Tibial nerve (tissue), 4 donors: ENCODE measurements at regions not wholly inside any gene's neighbourhood (a gene's known extent, or its start where the extent isn't known, plus 50 kb on each side); places are given as distances from the start of the nearest gene placed in this dataset.

ENCODE experiments used
- DNase-seq, 2 donors: peaks; one replicate each; pipeline ENCODE4 v3.0.0-alpha.2; 2019; ENCODE audit warnings: low spot score in 2 of 2
- H3K27ac ChIP-seq, 4 donors: fragments of 200-600 bp; sonication (generic) in 3 of 4; one replicate each; pipeline ENCODE4 v1.5.1; 2017 to 2019; ENCODE audit warnings: mild to moderate bottlenecking in 1 of 4
- H3K27me3 ChIP-seq, 2 donors: fragments of 200-600 bp; sonication (generic) in 1 of 2; one replicate each; pipeline versions ENCODE4 v1.5.1 to v1.6.0; 2017 to 2019
- H3K36me3 ChIP-seq, 3 donors: fragments of 200-600 bp; sonication (generic); one replicate each; pipeline ENCODE4 v1.5.1; 2018 to 2019
- H3K4me1 ChIP-seq, 4 donors: fragments of 200-600 bp; sonication (generic) in 3 of 4; one replicate each; pipeline ENCODE4 v1.5.1; 2017 to 2019
- H3K4me3 ChIP-seq, 4 donors: fragments of 200-600 bp; sonication (generic) in 3 of 4; one replicate each; pipeline ENCODE4 v1.5.1; 2017 to 2019; ENCODE audit warnings: mild to moderate bottlenecking in 1 of 4, moderate library complexity in 1 of 4
- H3K9me3 ChIP-seq, 4 donors: fragments of 200-600 bp; sonication (generic) in 3 of 4; one replicate each; pipeline ENCODE4 v1.5.1; 2017 to 2019
- CTCF ChIP-seq, 5 experiments: fragments of 200-600 bp in 3 of 5; fragments of 450-650 bp in 2 of 5; sonication (generic) in 3 of 5; IDR thresholded peaks; one replicate each; pipeline ENCODE4 v1.5.1; 2016 to 2019; ENCODE audit warnings: antibody characterized with exemption in 5 of 5, mild to moderate bottlenecking in 3 of 5, moderate library complexity in 2 of 5
- EP300 ChIP-seq, 2 donors: sonication (generic); formaldehyde crosslinking; IDR thresholded peaks; one replicate each; pipeline ENCODE4 v1.6.1; 2017; ENCODE audit warnings: antibody characterized with exemption in 2 of 2, mild to moderate bottlenecking in 1 of 2
- POLR2A ChIP-seq, 2 donors: fragments of 450-650 bp; IDR thresholded peaks; one replicate each; pipeline ENCODE4 v1.6.1; 2017; ENCODE audit warnings: antibody characterized with exemption in 2 of 2, mild to moderate bottlenecking in 2 of 2, moderate library complexity in 2 of 2
- WGBS, 2 donors: methylation state at CpG; one replicate each; pipeline ENCODE4 v1.1.5; 2018; 5-methylcytosine and 5-hydroxymethylcytosine counted together

- Histone ChIP-seq H3K4me1 (no peaks in the 10 kb centered on the region), H3K27ac (no peak overlapping the region), H3K4me3 (no peak overlapping the region), H3K27me3 (no peaks in the 10 kb centered on the region), H3K36me3 (no peaks in the 10 kb centered on the region), H3K9me3 (no peaks in the 10 kb centered on the region)
- TF ChIP-seq CTCF (IDR thresholded peaks at IDR 0.05) = no peak
- TF ChIP-seq POLR2A (IDR thresholded peaks at IDR 0.05) = no peak
- TF ChIP-seq EP300 (IDR thresholded peaks at IDR 0.05) = no peak
- DNase-seq = no peak
- 78 to 88% methylated on average over 4 of the region's 4 CpGs for WGBS, 2 donors
Measured at GRCh38 chr10:25738776-25739175, 195.3 kb upstream of the MYO3A start.

- 92 to 93% methylated on average over 3 of the region's 3 CpGs for WGBS, 2 donors
- Histone ChIP-seq H3K27me3 (no peaks in the 10 kb centered on the region), H3K4me1 (no peaks in the 10 kb centered on the region), H3K9me3 (no peaks in the 10 kb centered on the region), H3K36me3 (no peaks in the 10 kb centered on the region), H3K27ac (no peak overlapping the region), H3K4me3 (no peak overlapping the region)
- TF ChIP-seq EP300 (IDR thresholded peaks at IDR 0.05) (no peak), POLR2A (IDR thresholded peaks at IDR 0.05) (no peak), CTCF (IDR thresholded peaks at IDR 0.05) (no peak)
- DNase-seq = no peak
Measured at GRCh38 chr10:25743832-25744231, 190.2 kb upstream of the MYO3A start.

DNA sequence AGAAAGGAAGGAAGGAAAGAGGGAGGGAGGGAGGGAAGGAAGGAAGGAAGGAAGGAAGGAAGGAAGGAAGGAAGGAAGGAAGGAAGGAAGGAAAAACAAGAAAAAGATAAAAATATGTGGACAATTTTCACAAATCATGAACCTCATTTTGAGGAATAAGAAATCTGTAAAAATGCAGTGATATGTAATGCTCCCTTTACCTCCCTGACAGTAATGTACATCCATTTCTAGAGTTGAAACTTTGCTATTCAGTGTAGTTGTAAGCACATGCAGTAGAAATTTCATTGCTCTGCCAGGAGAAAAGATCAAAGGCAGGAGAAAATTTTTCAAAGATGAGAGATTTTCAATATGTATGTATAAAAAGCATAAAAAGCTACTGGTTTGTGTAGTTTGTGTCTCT lies 189.5 kb upstream of the MYO3A start:
- TF ChIP-seq EP300 (IDR thresholded peaks at IDR 0.05) (no peak), POLR2A (IDR thresholded peaks at IDR 0.05) (no peak), CTCF (IDR thresholded peaks at IDR 0.05) (no peak)
- no peak overlapping the region for H3K4me3 ChIP-seq
- no peak for DNase-seq
- H3K27me3 ChIP-seq = no peaks in the 10 kb centered on the region
- no peak overlapping the region for H3K27ac ChIP-seq
- no peaks in the 10 kb centered on the region for H3K4me1 ChIP-seq
- no peaks in the 10 kb centered on the region for H3K9me3 ChIP-seq
- H3K36me3 ChIP-seq = no peaks in the 10 kb centered on the region

DNA sequence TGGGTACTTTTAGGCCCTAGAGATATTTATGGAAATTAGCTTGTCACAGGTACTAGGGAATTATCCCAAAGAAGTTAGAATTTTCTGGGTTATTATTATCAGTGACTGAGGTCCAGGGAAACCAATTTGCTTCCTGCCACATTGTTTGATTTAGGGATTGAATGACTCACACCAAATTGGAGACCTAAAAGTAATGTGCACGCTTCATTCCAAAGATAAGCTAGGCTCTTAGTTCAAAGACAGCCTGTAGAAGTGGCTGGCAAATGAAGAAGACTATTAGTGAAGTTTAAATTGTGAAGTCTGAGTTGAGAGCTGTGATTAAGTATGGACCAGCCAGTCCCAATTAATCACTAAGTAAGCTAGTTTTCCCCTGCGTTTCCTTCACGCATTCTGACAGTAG lies 188.1 kb upstream of the MYO3A start:
- no peaks in the 10 kb centered on the region for H3K36me3 ChIP-seq
- no peak overlapping the region for H3K27ac ChIP-seq
- TF ChIP-seq POLR2A (IDR thresholded peaks at IDR 0.05) (no peak), EP300 (IDR thresholded peaks at IDR 0.05) (no peak), CTCF (IDR thresholded peaks at IDR 0.05) (no peak)
- H3K4me3 ChIP-seq = no peak overlapping the region
- H3K27me3 ChIP-seq = no peaks in the 10 kb centered on the region
- DNase-seq = no peak
- WGBS, 2 donors = 36 to 72% methylated on average over 3 of the region's 3 CpGs
- no peaks in the 10 kb centered on the region for H3K9me3 ChIP-seq
- no peaks in the 10 kb centered on the region for H3K4me1 ChIP-seq

GRCh38 chr10:25747084-25747483 lies 186.9 kb upstream of the MYO3A start:
- Histone ChIP-seq H3K27me3 (no peaks in the 10 kb centered on the region), H3K4me3 (no peak overlapping the region), H3K4me1 (no peaks in the 10 kb centered on the region), H3K27ac (no peak overlapping the region), H3K9me3 (no peaks in the 10 kb centered on the region), H3K36me3 (no peaks in the 10 kb centered on the region)
- WGBS, 2 donors = 46 to 61% methylated on average over 2 of the region's 2 CpGs
- TF ChIP-seq POLR2A (IDR thresholded peaks at IDR 0.05) = no peak
- no peak for TF ChIP-seq CTCF (IDR thresholded peaks at IDR 0.05)
- TF ChIP-seq EP300 (IDR thresholded peaks at IDR 0.05) = no peak
- DNase-seq = no peak
